ENCODE measurements at regions not wholly inside any gene's neighbourhood (a gene's known extent, or its start where the extent isn't known, plus 50 kb on each side); places are given as distances from the start of the nearest gene placed in this dataset.
"Not testable (repeated sequence)": the region's sequence is repeated elsewhere in the genome, so short reads cannot be mapped to it uniquely, and the experiment has no call there.

DNA sequence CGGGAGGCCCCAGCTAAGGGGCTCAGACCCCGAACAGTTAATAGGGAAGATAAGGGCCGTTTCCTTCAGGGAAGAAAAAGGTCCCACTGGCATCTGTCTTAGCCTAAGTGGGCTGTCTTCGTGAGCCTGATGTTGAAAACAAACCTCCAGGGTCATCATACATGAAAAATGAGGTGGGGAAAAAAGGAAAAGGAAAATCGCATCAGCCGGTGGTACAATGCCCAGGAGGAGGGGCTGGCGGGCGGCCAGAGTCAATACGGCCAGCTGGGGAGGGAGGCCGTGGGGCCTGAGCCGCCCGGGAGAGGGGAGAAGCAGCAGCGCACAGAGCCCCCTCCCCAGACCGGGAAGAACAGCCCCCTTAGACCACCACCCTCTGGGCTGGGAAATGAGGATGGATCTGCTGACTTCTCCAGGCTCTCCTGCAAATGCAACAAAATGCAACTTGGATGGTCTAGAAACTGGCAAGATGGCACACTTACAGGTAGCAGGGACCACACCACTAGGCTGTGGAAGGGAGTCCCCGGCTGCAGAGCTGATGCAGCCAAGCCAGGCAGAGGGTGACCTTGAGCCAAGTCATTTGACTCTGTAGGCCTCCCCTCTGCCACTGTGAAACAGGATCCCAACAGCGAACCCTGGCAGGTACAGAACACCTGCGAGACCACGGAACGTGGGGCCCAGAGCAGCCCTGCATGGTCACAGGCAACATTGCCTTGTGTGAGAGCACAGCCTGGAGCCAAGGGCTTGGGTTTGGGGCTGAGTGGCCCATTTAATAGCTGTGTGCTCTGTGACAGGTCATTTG lies 448.5 kb downstream of the SOX9 start:
- DNase-seq (ENCODE audit: low read depth in 3 of 3, low spot score in 1 of 3): no peak

DNA sequence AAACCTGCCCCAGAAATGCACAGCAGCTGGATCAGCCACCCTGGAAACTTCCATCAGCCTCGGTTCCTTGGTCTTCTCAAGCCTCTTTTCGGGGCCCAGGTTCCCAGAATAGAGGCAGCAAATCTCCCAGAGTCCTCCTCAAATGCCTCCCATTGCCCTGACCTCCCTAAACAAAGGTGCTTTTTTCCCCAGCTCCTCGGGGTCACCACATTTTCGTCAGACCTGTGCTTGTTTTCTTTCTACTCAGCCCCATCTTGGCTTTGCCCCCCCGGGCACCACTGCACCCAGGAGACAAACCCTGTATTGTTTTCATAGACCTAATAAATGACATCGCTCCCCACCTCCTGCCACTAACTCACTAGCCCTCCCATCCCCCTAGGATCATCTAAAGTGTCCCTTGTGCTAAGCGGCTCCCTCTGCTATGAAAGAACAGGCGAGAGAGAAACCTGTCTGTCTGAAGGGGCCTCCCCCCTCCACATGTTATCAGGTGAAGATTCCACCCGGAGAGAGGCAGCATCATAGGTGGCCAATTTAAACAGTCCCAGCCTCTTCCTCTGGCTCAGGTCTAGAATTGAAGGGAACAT lies 451.1 kb downstream of the SOX9 start:
- no peak for DNase-seq (ENCODE audit: low read depth in 3 of 3, low spot score in 1 of 3)

- no peak for DNase-seq (ENCODE audit: low read depth in 3 of 3, low spot score in 1 of 3)
Observed at GRCh38 chr17:72572604-72573491, 452.0 kb downstream of the SOX9 start.

- not testable (repeated sequence) for DNase-seq (ENCODE audit: low read depth in 3 of 3, low spot score in 1 of 3)
Observed at GRCh38 chr17:72573492-72573801, 452.6 kb downstream of the SOX9 start.

- DNase-seq (ENCODE audit: low read depth in 3 of 3, low spot score in 1 of 3): no peak
Observed at GRCh38 chr17:72574675-72575510, 454.1 kb downstream of the SOX9 start.

GRCh38 chr17:72575542-72576233 lies 454.9 kb downstream of the SOX9 start:
- no peak for DNase-seq (ENCODE audit: low read depth in 3 of 3, low spot score in 1 of 3)

DNA sequence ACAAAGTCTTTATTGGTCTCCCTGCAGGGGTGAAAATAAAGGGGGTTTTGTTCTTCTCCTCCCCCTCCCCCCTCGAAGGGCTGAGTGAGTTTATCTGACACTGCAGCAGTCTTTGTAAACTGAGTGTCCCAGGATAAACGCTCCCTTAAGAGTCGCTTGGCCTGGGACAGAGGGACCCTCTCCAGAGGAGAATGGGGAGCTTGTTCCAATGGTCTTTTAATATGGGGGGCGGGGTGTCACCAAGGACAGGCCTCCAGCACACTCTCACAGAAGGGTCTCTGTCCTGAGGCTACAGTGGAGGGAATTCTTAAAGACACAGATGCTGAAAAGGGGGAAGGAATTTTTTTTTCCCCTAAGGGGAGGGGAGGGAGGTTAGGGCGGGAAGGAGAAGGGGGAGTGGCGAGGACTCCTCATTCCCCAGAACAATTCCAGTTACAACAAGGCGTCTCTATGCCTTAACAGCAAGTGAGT lies 455.5 kb downstream of the SOX9 start:
- no peak for DNase-seq (ENCODE audit: low read depth in 3 of 3, low spot score in 1 of 3)

DNA sequence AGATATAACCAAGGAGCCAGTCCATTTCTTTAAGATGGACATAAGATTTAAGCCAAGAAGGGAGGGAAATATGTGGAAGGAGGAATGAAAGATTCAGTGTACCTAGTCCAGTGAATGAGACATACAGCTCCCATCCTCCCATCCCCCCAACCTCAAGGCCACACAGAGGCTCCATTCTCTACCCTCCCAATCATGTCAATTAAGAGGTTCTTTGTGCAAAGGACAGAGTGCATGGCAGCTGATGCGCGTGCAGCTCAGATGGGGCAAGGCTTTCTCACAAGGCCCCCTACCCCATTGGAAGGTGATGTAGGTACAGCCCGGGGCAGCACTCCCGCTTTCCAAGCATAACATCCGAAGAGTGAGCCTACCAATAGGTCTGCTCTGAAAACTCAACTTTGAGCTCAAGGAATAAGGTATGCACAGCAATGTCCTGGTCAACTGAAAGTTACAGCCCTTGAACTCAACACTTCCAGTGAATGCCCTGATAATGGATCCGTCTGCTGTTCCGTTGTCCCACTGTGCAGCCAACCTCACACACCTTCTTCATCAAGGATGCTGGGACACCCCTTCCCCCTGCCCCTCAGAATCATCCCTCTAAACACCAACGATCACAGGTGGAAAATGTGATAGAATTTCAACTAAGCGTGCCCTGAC lies 458.1 kb downstream of the SOX9 start:
- no peak for DNase-seq (ENCODE audit: low read depth in 3 of 3, low spot score in 1 of 3)

DNA sequence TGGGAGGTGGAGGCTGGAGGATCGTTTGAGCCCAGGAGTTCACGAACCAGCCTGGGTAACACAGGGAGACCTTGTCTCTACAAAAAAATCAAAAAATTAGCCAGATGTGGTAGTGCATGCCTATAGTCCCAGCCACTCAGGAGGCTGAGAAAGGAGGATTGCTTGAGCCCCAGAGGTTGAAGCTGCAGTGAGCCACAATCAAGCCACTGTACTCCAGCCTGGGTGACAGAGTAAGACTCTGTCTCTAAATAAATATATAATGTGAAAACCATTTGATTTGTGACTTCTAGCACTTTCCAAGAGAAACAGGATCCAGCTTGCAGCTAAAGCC lies 459.1 kb downstream of the SOX9 start:
- DNase-seq (ENCODE audit: low read depth in 3 of 3, low spot score in 1 of 3): no peak

DNA sequence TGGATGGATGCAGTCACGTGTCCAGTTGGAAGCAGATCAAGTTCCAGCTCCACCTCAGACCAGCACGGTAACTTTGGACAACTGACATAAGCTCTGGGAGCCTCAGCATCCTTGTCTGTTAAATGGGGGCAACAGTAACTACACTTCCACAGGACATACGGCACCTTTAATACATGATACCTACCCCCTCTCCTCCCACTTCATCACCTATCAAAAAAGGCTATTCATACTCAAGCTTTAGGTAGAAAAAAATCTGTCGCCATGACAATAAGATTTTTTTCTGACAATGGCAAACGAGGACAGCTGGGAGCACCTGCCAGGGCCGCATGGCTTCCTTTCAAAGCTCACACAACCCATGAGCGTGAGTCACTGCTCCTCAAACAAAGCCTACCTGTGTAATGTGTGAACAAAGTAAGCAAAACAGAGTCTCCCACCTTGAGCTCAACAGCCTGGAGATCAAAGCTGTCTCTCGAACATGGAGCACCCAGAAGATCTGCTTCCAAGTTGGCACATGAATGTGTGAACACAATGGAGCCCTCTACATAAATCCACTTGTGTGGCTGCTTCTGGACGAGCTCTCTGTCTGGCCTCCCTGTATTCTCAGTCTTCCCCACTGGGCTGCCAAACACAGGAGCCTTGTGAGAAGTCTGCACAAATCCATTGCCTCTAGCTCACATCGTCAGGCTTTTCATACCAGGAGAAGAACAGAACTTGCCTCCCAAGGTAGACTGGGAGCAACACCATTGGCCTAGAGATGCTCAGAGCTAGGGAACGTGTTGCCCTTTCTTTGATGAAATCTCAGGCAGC lies 459.7 kb downstream of the SOX9 start:
- DNase-seq (ENCODE audit: low read depth in 3 of 3, low spot score in 1 of 3): no peak

GRCh38 chr17:72587156-72587555 lies 466.3 kb downstream of the SOX9 start:
- DNase-seq (ENCODE audit: low read depth in 3 of 3, low spot score in 1 of 3): no peak

DNA sequence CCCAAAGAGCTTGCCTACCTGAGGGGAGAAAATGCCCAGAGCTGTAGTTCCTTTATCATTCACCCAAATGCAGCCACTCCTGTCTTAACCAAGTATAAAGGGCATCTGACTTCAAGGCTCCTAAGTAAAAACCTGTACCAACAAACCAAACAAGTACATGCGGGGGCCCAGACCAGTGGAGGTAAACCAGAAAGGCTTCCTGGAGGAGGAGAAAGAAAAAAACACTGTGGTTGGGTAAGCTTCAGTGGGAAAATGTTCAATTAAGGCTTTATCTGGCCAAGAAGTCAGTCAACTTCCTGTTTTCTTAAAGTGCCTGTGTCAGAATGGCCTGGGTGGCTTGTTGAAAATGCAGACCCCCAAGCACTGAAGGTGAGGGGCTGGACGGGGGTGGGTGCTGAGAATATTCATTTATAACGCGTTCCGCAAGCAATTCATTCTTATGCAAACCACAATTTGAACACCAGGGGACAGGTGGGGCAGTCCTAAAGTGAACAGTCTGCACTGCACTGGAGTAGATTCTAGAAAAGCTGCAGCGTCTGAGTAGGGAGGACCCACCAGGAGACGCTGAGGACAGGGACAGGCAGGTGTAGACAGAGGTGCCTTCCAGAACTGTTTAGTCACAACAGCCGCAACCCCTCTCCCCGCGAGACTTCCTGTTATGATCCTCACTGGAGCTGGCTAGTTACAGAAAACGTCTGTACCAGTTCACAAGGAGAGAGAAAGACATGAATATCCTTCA lies 467.1 kb downstream of the SOX9 start:
- DNase-seq (ENCODE audit: low read depth in 3 of 3, low spot score in 1 of 3): no peak

GRCh38 chr17:72588561-72588960 lies 467.7 kb downstream of the SOX9 start:
- DNase-seq (ENCODE audit: low read depth in 3 of 3, low spot score in 1 of 3): no peak

GRCh38 chr17:72588961-72589360 lies 468.1 kb downstream of the SOX9 start:
- DNase-seq (ENCODE audit: low read depth in 3 of 3, low spot score in 1 of 3): no peak

DNA sequence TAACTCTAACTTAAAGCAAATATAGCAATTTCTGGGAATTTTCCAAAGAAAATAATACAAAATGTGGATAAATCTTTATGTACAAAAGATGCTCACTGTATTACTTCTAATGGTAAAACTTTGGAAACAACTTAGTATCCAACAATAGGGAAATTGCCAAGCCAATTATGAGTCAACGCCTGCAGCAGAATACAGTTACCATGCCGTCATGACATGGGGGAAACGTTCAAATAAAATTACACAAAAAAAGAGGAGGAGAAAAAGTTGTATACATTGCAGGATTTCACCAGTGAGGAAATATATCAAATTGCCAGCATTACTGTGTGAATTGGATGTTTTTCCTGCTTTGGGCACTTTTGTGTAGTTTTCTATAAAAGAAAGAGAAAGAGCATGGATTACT lies 469.6 kb downstream of the SOX9 start:
- DNase-seq (ENCODE audit: low read depth in 3 of 3, low spot score in 1 of 3): no peak

- DNase-seq (ENCODE audit: low read depth in 3 of 3, low spot score in 1 of 3): no peak
Observed at GRCh38 chr17:72590882-72591281, 470.1 kb downstream of the SOX9 start.

- DNase-seq (ENCODE audit: low read depth in 3 of 3, low spot score in 1 of 3): no peak
Observed at GRCh38 chr17:72591289-72592241, 470.7 kb downstream of the SOX9 start.
